ENCODE measurements at regions not wholly inside any gene's neighbourhood (a gene's known extent, or its start where the extent isn't known, plus 50 kb on each side); places are given as distances from the start of the nearest gene placed in this dataset.

DNA sequence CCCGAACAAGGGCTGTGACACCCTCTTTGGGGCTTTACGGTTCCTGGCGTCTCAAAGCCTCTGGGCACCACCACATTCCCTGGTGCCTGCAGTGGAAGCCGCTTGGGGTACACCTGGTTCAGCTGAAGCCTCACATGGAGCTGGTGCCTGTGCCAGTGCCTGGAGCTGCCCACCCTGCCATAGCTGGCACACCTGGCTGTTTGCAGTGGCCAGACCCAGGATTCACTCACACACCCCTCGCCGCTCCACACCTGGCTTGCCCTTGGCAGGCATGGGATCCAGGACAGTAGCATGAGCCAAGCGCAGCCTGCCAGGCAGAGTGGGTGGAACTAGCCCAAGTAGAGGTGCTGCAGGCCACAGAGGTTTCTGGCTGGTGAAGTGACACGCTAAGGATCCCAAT lies 641.8 kb downstream of the TLE4 start:
- POLR2A ChIA-PET (ENCODE audit: low non-redundant PET): no interaction called here
- CTCF ChIA-PET: no interaction called here
- H3K27ac ChIP-seq: no peak overlapping the region
- DNase-seq (ENCODE audit: low spot score): no peak
- TF ChIP-seq, protein P1, sequence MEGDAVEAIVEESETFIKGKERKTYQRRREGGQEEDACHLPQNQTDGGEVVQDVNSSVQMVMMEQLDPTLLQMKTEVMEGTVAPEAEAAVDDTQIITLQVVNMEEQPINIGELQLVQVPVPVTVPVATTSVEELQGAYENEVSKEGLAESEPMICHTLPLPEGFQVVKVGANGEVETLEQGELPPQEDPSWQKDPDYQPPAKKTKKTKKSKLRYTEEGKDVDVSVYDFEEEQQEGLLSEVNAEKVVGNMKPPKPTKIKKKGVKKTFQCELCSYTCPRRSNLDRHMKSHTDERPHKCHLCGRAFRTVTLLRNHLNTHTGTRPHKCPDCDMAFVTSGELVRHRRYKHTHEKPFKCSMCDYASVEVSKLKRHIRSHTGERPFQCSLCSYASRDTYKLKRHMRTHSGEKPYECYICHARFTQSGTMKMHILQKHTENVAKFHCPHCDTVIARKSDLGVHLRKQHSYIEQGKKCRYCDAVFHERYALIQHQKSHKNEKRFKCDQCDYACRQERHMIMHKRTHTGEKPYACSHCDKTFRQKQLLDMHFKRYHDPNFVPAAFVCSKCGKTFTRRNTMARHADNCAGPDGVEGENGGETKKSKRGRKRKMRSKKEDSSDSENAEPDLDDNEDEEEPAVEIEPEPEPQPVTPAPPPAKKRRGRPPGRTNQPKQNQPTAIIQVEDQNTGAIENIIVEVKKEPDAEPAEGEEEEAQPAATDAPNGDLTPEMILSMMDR (conservative IDR thresholded peaks at IDR 0.05; ENCODE audit: low read depth): no peak

DNA sequence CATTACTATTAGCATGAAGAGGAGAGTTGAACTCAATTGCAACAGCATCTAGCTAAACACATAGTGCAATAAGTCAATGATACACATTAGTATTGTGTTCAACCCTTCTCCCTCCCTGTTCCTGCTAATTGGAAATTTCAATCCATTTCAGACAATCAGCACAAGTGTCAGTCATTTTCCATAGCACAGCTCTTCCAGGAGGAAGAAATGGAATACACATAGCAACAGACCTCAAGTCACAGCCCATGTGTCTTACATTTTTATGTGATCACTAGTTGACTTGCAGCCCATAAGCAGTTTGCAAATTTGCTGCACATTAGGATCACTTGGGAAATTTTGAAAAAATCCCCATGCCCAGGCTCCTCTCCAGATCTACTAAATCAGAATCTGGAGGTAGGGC lies 636.9 kb downstream of the TLE4 start:
- CTCF ChIA-PET: no interaction called here
- no peak overlapping the region for H3K27ac ChIP-seq
- POLR2A ChIA-PET (ENCODE audit: low non-redundant PET): no interaction called here
- TF ChIP-seq, protein P1 (conservative IDR thresholded peaks at IDR 0.05; ENCODE audit: low read depth): no peak
- DNase-seq (ENCODE audit: low spot score): no peak

DNA sequence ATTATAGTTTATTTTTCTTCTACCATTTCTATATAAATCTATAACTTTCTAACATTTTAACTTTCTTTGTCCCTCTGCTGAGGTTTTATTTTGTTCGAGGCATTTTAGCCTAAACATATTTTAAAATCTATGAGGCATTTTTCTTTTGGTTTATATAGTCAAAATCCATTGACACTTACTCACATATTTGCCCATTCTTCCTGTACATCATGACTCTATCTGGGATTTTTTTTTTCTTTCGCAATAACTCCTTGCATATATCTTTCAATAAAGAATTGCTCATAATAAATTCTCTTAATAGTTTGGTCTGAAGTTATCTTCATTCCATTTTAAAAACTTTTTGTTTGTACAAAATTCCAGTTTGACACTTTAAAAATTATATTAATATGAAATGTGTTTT lies 632.3 kb downstream of the TLE4 start:
- CTCF ChIA-PET: no interaction called here
- TF ChIP-seq, protein P1 (conservative IDR thresholded peaks at IDR 0.05; ENCODE audit: low read depth): no peak

DNA sequence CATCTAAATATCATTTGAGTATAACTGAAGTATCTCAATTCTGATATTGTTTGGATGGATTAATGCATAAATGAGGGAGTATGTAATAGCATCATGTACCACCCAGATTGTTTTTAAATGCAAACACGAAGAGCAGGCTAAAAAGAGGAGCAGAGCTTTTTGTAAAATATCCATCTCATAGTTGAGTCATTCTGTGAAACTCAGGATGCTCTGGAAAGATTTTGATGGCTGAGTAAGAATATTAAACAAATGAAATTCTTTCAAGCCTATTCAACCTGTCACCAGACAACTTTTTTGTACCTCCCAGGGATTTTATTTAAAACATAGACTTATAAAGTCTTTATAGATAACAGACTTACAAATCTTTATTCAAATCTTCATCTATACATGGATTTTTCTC lies 625.9 kb downstream of the TLE4 start:
- TF ChIP-seq, protein P1 (conservative IDR thresholded peaks at IDR 0.05; ENCODE audit: low read depth): no peak
- DNase-seq (ENCODE audit: low spot score): no peak
- H3K27ac ChIP-seq: no peak overlapping the region
- ChIA-PET CTCF (no interaction called here), POLR2A (ENCODE audit: low non-redundant PET) (no interaction called here)

More for the DNA sequence above, 632.3 kb downstream of the TLE4 start:
- no peak for DNase-seq (ENCODE audit: low spot score)
- H3K27ac ChIP-seq: no peak overlapping the region
- POLR2A ChIA-PET (ENCODE audit: low non-redundant PET): no interaction called here

DNA sequence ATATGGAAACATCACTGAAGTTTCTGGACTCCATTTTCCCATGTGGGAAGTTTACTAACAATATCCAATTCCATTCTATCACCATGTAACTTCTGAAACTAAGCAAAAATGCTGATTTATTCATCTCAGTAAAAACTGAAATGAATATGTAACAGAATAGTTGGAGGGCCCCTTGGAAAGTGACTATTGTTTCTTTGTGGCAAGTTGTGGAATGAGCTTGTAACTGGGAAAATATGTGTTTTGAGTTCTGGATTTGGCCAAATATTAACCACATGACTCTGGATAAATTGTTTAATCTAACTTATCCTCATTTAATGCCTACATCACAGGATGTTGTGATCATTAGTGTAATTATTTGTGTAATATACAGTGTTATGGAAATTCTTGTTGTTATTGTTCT lies 619.3 kb downstream of the TLE4 start:
- TF ChIP-seq, protein P1 (conservative IDR thresholded peaks at IDR 0.05; ENCODE audit: low read depth): no peak
- no peak overlapping the region for H3K27ac ChIP-seq
- CTCF ChIA-PET: no interaction called here
- no peak for DNase-seq (ENCODE audit: low spot score)
- POLR2A ChIA-PET (ENCODE audit: low non-redundant PET): no interaction called here

DNA sequence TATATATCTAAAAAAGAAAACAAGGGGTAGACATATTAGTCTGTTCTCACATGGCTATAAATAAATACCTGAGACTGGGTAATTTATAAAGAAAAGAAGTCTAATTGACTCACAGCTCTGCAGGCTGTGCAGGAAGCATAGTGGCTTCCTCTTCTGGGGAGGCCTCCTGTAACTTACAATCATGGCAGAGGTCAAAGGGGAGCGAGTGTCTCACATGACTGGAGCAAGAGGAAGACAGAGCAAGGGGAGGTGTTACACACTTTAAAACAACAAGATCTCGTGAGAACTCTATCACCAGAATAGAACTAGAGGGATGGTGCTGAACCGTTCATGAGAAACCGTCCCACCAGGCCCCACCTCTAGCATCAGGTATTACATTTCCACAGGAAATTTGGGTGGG lies 616.8 kb downstream of the TLE4 start:
- no peak for DNase-seq (ENCODE audit: low spot score)
- H3K27ac ChIP-seq: no peak overlapping the region
- TF ChIP-seq, protein P1 (conservative IDR thresholded peaks at IDR 0.05; ENCODE audit: low read depth): no peak
- ChIA-PET CTCF (interaction anchor here (0.6 kb wide), 1 partner anchor 914 kb away, joined by 3 read pairs; no protein-coding TSS in a partner anchor), POLR2A (ENCODE audit: low non-redundant PET) (no interaction called here)
